HL-60 (cell line): ENCODE measurements at regions not wholly inside any gene's neighbourhood (a gene's known extent, or its start where the extent isn't known, plus 50 kb on each side); places are given as distances from the start of the nearest gene placed in this dataset.

Experiments used
- DNase-seq, 2 experiments: peaks; one replicate each; pipeline ENCODE4 v3.0.0-alpha.2; 2010 to 2020; ENCODE audit warnings: low read depth in 1 of 2, low spot score in 1 of 2
- H3K27ac ChIP-seq: fragments of 250-450 bp; sonication (Bioruptor Pico); replicated peaks from 2 replicates; pipeline ENCODE4 v1.5.1; 2020; ENCODE audit warnings: mild to moderate bottlenecking, moderate library complexity
- H3K27me3 ChIP-seq: fragments of 250-450 bp; sonication (Bioruptor Pico); 2 replicates; pipeline ENCODE4 v1.5.1; 2021; ENCODE audit warnings: mild to moderate bottlenecking, moderate library complexity; ENCODE audit not compliant: insufficient read depth, poor library complexity, severe bottlenecking
- H3K4me3 ChIP-seq: replicated peaks from 2 replicates; pipeline ENCODE4 v1.5.1; 2011; ENCODE audit warnings: mild to moderate bottlenecking, control low read depth, low read length; ENCODE audit not compliant: insufficient read depth
- GABPA ChIP-seq: IDR thresholded peaks from 2 replicates; pipeline ENCODE4 v1.6.1; 2012; ENCODE audit warnings: low read depth
- POLR2AphosphoS5 ChIP-seq: IDR thresholded peaks from 2 replicates; pipeline ENCODE4 v1.6.1; 2012; ENCODE audit warnings: low read depth
- SPI1 ChIP-seq: IDR thresholded peaks from 2 replicates; pipeline ENCODE4 v1.6.1; 2012; ENCODE audit warnings: low read depth, mild to moderate bottlenecking, borderline replicate concordance
- TF ChIP-seq, protein P1 (sequence below): IDR thresholded peaks from 2 replicates; pipeline ENCODE4 v1.6.1; 2012; ENCODE audit warnings: low read depth; ENCODE audit not compliant: insufficient replicate concordance
- TF ChIP-seq, protein P2 (sequence below): IDR thresholded peaks from one replicate; pipeline ENCODE4 v1.5.1; 2011; ENCODE audit warnings: low read length, control low read depth, inconsistent platforms; ENCODE audit not compliant: insufficient read depth

DNA sequence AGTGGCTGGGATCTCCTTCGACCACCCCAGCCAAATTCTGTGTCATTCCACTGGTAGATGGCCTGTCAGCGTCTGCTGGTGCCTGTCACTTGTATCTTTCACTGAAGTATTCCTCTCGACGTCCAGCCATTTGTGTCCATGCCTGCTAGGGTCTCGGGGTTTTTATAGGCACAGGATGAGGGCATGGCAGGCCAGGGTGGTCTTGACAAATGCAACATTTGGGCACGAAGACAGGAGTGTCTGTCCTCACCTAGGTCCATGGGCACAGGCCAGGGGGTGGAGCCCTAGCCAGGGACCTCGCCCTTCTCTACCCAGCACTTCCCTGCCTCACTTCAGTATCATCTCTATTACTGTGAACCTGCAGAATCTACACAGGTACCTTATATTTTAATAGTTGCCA is 2223.9 kb upstream of the ACO1 start:
- no peak for TF ChIP-seq SPI1
- TF ChIP-seq POLR2AphosphoS5: no peak
- TF ChIP-seq, protein P1, sequence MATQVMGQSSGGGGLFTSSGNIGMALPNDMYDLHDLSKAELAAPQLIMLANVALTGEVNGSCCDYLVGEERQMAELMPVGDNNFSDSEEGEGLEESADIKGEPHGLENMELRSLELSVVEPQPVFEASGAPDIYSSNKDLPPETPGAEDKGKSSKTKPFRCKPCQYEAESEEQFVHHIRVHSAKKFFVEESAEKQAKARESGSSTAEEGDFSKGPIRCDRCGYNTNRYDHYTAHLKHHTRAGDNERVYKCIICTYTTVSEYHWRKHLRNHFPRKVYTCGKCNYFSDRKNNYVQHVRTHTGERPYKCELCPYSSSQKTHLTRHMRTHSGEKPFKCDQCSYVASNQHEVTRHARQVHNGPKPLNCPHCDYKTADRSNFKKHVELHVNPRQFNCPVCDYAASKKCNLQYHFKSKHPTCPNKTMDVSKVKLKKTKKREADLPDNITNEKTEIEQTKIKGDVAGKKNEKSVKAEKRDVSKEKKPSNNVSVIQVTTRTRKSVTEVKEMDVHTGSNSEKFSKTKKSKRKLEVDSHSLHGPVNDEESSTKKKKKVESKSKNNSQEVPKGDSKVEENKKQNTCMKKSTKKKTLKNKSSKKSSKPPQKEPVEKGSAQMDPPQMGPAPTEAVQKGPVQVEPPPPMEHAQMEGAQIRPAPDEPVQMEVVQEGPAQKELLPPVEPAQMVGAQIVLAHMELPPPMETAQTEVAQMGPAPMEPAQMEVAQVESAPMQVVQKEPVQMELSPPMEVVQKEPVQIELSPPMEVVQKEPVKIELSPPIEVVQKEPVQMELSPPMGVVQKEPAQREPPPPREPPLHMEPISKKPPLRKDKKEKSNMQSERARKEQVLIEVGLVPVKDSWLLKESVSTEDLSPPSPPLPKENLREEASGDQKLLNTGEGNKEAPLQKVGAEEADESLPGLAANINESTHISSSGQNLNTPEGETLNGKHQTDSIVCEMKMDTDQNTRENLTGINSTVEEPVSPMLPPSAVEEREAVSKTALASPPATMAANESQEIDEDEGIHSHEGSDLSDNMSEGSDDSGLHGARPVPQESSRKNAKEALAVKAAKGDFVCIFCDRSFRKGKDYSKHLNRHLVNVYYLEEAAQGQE: no peak
- TF ChIP-seq GABPA: no peak
- TF ChIP-seq, protein P2, sequence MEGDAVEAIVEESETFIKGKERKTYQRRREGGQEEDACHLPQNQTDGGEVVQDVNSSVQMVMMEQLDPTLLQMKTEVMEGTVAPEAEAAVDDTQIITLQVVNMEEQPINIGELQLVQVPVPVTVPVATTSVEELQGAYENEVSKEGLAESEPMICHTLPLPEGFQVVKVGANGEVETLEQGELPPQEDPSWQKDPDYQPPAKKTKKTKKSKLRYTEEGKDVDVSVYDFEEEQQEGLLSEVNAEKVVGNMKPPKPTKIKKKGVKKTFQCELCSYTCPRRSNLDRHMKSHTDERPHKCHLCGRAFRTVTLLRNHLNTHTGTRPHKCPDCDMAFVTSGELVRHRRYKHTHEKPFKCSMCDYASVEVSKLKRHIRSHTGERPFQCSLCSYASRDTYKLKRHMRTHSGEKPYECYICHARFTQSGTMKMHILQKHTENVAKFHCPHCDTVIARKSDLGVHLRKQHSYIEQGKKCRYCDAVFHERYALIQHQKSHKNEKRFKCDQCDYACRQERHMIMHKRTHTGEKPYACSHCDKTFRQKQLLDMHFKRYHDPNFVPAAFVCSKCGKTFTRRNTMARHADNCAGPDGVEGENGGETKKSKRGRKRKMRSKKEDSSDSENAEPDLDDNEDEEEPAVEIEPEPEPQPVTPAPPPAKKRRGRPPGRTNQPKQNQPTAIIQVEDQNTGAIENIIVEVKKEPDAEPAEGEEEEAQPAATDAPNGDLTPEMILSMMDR: no peak
- Histone ChIP-seq H3K4me3 (no peak overlapping the region), H3K27ac (no peak overlapping the region), H3K27me3 (no peaks in the 10 kb centered on the region)
- no peak for DNase-seq

DNA sequence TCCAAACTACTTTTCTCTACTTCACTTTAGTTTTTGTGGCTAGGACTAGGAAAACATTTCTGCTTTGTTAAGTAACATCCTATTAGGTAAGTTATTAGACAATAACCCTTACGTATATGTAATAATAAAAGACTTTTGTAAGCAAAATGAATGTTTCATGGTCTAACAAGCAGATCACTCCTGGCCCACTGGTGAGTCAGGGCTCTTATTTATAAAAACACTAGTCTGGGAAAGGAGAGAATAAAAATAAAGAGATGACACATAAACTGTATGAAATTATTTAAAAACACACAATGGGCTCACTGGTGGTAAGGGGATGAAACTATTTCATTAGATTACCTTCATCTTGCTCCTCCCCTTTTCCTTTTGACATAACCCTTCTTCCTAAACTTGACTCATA is 2212.2 kb upstream of the ACO1 start:
- no peaks in the 10 kb centered on the region for H3K27me3 ChIP-seq
- H3K4me3 ChIP-seq: no peak overlapping the region
- TF ChIP-seq GABPA: no peak
- H3K27ac ChIP-seq: no peak overlapping the region
- no peak for DNase-seq

DNA sequence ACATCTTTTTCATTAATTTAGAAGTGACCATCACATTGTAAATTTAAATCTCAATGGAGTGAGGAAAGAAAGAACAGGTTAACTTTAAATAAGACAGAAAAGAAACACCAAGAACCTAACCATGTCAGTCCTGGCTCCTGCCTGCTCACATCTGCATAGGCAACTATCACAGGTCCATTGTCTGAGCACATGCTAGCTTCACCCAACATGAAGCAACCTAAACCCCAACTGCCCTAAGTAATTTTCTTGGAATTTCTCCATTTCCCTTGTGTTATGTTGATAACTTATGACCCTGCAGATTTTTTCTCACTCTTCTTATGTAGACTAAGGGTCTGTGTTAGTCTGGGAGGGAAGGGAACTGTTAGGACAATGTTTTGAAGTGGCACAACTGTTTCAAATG is 2205.8 kb upstream of the ACO1 start:
- Histone ChIP-seq H3K27ac (no peak overlapping the region), H3K4me3 (no peak overlapping the region), H3K27me3 (no peaks in the 10 kb centered on the region)
- no peak for TF ChIP-seq POLR2AphosphoS5
- TF ChIP-seq, protein P1: no peak
- no peak for TF ChIP-seq GABPA
- TF ChIP-seq, protein P2: no peak
- TF ChIP-seq SPI1: no peak
- no peak for DNase-seq

DNA sequence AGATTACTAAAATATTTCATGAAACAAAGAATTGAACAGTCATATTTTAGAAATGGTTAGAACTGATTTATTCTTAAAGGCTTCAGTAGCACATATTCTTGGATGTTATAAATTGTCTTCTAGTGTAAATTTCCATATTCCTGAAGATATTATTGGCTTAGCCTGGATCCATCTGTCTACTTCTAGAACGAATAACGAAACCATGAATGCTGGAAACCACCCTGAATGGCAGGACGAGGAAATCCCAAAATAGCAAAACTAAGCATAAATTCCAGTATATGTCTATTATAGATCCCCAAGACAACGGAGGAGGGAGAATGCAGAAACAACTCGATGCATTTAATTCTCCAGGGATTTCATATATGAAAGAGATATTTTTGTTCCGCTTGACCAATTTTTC is 2191.0 kb upstream of the ACO1 start:
- Histone ChIP-seq H3K27ac (no peak overlapping the region), H3K27me3 (no peaks in the 10 kb centered on the region), H3K4me3 (no peak overlapping the region)
- no peak for TF ChIP-seq GABPA
- TF ChIP-seq, protein P1: no peak
- no peak for DNase-seq
